Nephron (organoid): ENCODE measurements at regions not wholly inside any gene's neighbourhood (a gene's known extent, or its start where the extent isn't known, plus 50 kb on each side); places are given as distances from the start of the nearest gene placed in this dataset.
"Not testable (repeated sequence)": the region's sequence is repeated elsewhere in the genome, so short reads cannot be mapped to it uniquely, and the experiment has no call there.

ENCODE experiments used
- H3K27ac Mint-ChIP-seq, 3 experiments: 2 replicates each; pipeline ENCODE4 v1.8.0; 2020; ENCODE audit warnings: mixed read lengths in 3 of 3, mild to moderate bottlenecking in 2 of 3, moderate library complexity in 1 of 3
- H3K27me3 Mint-ChIP-seq: 2 replicates; pipeline ENCODE4 v1.8.0; 2021; ENCODE audit warnings: low read depth, mild to moderate bottlenecking, moderate library complexity, mixed read lengths
- H3K36me3 Mint-ChIP-seq: 2 replicates; pipeline ENCODE4 v1.8.0; 2020; ENCODE audit warnings: low read depth, mixed read lengths
- H3K4me1 Mint-ChIP-seq: 2 replicates; pipeline ENCODE4 v1.8.0; 2020; ENCODE audit warnings: mixed read lengths
- H3K4me3 Mint-ChIP-seq, 3 experiments: 2 replicates each; pipeline ENCODE4 v1.8.0; 2020; ENCODE audit warnings: mild to moderate bottlenecking in 3 of 3, mixed read lengths in 3 of 3, moderate library complexity in 2 of 3
- H3K9me3 Mint-ChIP-seq: 2 replicates; pipeline ENCODE4 v1.8.0; 2020; ENCODE audit warnings: mixed read lengths
- TF ChIP-seq, protein P1 (sequence below), 3 experiments: fragments of 200-600 bp; sonication (generic); IDR thresholded peaks; one replicate each; pipeline ENCODE4 v1.5.0; 2021; ENCODE audit warnings: antibody characterized with exemption in 3 of 3; ENCODE audit not compliant: unreplicated experiment in 3 of 3

DNA sequence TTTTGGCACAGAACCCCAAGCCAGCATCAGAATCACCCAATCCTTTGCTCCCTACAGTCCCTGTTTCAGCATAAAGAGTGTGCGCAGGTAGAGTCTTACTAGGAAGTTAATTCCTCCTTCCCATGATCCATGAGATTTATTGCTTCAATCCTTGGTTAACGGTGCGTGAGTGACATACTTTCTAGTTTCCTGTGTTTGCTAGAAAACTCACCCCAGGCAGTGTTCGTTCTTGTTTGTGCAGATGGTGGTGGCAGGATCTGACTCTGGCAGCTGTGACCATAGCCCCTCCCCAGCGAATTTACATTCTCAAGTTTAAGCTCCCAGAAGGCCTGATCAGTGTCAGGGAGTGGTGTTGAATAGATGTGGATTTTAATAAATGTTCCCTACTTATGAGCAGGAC is 106.7 kb upstream of the CCT8L2 start:
- Mint-ChIP-seq H3K36me3 (peaks cover 4% of the 10 kb centered on the region), H3K4me1 (no peaks in the 10 kb centered on the region), H3K27me3 (no peaks in the 10 kb centered on the region), H3K9me3 (peaks cover 64% of the 10 kb centered on the region), H3K27ac (no peak overlapping the region), H3K4me3 (no peak overlapping the region)
- TF ChIP-seq, protein P1, sequence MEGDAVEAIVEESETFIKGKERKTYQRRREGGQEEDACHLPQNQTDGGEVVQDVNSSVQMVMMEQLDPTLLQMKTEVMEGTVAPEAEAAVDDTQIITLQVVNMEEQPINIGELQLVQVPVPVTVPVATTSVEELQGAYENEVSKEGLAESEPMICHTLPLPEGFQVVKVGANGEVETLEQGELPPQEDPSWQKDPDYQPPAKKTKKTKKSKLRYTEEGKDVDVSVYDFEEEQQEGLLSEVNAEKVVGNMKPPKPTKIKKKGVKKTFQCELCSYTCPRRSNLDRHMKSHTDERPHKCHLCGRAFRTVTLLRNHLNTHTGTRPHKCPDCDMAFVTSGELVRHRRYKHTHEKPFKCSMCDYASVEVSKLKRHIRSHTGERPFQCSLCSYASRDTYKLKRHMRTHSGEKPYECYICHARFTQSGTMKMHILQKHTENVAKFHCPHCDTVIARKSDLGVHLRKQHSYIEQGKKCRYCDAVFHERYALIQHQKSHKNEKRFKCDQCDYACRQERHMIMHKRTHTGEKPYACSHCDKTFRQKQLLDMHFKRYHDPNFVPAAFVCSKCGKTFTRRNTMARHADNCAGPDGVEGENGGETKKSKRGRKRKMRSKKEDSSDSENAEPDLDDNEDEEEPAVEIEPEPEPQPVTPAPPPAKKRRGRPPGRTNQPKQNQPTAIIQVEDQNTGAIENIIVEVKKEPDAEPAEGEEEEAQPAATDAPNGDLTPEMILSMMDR (IDR thresholded peaks at IDR 0.05; ENCODE audit: unreplicated experiment in 3 of 3), result no peak

DNA sequence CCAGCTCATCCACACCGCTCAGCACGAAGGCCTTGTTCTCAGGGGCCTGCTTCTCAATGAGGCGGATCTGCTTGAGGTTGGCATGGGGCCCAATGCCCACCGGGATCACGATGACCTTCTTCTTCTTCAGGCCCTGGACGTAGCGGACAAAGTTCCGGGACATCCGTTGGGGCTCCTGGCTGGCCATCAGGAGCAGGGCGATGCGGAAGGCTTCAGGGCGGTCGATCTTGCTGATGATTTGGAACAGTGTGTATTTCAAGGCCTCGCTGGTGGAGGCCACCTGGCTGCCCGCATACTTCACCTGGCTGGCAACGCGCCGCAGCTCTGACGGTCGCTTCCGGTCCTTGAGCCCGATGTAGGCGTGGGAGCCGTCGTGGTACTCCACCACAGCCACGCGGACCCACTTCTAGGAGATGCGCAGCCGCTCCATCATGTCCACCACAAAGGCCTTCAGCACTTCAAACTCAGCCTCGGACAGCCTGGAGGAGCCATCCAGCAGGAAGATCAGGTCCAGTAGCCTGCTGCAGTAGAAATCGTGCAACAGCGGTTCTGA is 105.0 kb upstream of the CCT8L2 start:
- H3K27ac Mint-ChIP-seq, H3K27me3 Mint-ChIP-seq, H3K4me3 Mint-ChIP-seq, H3K4me1 Mint-ChIP-seq, H3K36me3 Mint-ChIP-seq: not testable (repeated sequence)
- peaks cover 65% of the 10 kb centered on the region for H3K9me3 Mint-ChIP-seq

DNA sequence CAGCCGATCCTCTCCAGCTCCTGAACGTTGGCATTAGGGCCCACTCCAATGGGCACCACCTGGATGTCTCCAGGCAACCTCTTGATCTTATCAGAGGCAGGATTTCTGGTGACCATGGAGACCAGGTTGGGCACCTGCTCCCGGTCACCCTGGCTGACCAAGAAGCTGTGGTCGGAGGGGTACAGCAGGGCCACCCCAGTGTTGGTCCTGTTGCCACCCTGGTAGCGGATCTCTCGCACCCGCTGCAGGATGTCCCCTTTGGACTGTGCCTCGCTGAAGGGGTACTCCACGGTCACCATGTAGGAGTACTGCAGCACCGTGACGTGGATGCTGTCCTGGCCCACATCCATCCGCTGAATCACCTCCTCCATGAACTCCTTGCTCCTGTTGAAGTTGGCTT is 104.3 kb upstream of the CCT8L2 start:
- not testable (repeated sequence) for H3K4me1 Mint-ChIP-seq, H3K27me3 Mint-ChIP-seq, H3K36me3 Mint-ChIP-seq, H3K27ac Mint-ChIP-seq, H3K4me3 Mint-ChIP-seq
- H3K9me3 Mint-ChIP-seq, result peaks cover 65% of the 10 kb centered on the region

DNA sequence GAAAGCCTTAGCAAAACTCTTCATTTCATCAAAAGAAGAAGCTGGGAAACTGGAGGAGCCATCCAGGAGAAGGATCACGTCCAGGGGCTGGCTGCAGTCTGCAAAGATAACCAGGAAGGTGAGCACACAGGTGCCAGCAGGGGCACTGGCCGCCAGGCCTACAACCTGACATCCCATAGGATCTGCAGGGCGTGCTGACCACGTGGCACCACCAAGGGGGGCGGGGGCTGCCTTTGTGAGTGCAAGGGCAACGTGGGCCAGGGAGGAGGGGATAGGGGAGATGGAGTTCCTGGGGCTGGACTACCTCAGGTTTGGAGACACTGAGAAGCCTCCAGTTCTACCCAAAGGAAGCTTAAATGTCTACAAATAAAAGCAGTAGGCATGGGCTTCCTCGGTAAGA is 102.7 kb upstream of the CCT8L2 start:
- Mint-ChIP-seq H3K9me3 (peaks cover 65% of the 10 kb centered on the region), H3K4me3 (no peak overlapping the region), H3K4me1 (no peaks in the 10 kb centered on the region), H3K27me3 (no peaks in the 10 kb centered on the region), H3K27ac (no peak overlapping the region), H3K36me3 (peaks cover 4% of the 10 kb centered on the region)
- TF ChIP-seq, protein P1 (IDR thresholded peaks at IDR 0.05; ENCODE audit: unreplicated experiment in 3 of 3), result no peak

DNA sequence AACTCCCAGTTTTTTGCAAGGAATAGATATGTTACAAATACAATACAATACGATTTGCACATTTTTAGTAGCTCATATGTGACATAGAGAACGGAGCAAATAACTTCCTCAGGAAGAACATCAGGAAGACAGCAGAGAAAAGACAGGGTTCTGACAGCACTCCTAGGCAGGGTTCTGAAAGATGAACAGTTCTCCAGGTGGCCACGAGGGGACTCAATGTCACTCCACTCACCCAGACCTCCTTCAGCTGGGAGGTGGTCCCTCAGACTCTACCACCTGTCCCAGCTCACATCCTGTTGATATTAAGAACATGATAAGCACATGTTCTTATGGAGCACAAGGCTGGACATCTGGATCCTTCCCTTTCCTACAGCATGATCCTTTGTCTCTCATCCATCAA is 101.1 kb upstream of the CCT8L2 start:
- H3K4me1 Mint-ChIP-seq, H3K36me3 Mint-ChIP-seq, H3K27me3 Mint-ChIP-seq, H3K27ac Mint-ChIP-seq, H3K4me3 Mint-ChIP-seq: not testable (repeated sequence)
- peaks cover 57% of the 10 kb centered on the region for H3K9me3 Mint-ChIP-seq

DNA sequence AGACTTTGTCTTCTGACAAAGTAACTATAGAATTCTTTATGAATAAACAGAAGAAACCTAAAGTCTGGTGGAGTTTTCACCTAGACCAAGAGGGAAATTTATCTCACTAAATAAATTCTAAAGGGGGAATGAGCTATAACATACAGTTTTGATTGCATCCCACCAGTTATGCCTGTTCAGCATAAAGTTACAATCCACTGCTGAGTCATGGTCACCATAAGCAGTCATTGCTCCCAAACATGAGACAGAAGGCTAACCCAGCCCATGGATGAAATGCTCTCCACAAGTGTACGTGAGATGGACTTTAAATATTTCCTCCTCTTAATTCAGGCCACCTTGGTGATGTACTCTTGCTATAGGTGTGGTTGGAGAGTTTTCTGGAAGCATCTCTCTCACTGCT is 96.7 kb upstream of the CCT8L2 start:
- H3K4me1 Mint-ChIP-seq, H3K36me3 Mint-ChIP-seq, H3K4me3 Mint-ChIP-seq, H3K27me3 Mint-ChIP-seq, H3K27ac Mint-ChIP-seq: not testable (repeated sequence)
- peaks cover 54% of the 10 kb centered on the region for H3K9me3 Mint-ChIP-seq

DNA sequence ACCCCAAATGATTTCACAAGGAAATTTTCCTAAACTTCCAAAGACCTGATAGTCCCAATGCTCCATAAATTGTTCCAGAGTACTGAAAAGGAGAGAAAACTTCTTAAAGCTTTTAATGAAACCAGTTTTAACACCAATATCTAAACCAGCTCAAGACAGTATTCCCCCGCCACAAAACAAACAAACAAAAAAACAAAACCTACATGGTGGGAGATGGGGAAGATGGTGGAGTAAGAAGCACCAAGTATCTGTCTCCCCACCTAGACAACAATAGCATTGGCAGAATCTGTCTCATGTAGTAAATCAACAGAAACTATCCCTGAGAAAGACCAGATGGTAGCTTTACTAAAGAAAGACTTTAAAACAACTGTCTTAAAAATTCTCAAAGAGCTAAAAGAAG is 88.7 kb upstream of the CCT8L2 start:
- H3K27me3 Mint-ChIP-seq, H3K4me1 Mint-ChIP-seq, H3K4me3 Mint-ChIP-seq, H3K36me3 Mint-ChIP-seq, H3K27ac Mint-ChIP-seq: not testable (repeated sequence)
- H3K9me3 Mint-ChIP-seq, result peaks cover 32% of the 10 kb centered on the region

DNA sequence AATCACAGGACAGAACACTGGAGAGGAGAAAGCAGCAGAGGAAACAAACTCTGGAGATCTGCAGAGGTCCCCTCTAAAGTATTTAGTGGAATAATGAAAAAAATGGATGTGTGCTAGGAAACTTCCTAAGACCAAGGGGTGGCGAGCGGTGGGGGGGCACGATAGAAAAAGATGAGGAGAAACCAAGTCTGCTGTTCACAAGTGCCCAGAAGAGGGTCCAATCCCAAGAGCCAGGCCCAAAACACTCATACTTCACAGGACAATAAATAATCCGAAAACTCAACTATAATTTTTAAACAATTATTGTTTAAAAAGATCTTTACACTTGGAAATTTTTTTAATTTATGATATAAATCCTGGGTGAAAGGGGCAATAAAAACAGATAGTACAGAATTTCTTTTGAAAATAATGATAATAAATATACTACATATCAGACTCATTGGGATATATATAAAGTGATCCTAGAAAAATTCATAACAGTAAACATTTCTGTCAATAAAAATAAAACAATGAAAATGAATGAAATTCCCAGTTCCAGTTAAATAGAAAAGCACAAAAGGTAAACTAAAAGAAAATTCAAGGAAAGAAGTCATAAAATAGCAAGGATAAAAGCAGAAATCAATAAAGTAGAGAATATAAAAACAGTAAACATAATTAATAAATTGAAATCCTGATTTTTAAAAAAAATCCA is 87.7 kb upstream of the CCT8L2 start:
- H3K9me3 Mint-ChIP-seq, result peaks cover 26% of the 10 kb centered on the region
- not testable (repeated sequence) for H3K36me3 Mint-ChIP-seq, H3K27me3 Mint-ChIP-seq, H3K4me3 Mint-ChIP-seq, H3K27ac Mint-ChIP-seq, H3K4me1 Mint-ChIP-seq

DNA sequence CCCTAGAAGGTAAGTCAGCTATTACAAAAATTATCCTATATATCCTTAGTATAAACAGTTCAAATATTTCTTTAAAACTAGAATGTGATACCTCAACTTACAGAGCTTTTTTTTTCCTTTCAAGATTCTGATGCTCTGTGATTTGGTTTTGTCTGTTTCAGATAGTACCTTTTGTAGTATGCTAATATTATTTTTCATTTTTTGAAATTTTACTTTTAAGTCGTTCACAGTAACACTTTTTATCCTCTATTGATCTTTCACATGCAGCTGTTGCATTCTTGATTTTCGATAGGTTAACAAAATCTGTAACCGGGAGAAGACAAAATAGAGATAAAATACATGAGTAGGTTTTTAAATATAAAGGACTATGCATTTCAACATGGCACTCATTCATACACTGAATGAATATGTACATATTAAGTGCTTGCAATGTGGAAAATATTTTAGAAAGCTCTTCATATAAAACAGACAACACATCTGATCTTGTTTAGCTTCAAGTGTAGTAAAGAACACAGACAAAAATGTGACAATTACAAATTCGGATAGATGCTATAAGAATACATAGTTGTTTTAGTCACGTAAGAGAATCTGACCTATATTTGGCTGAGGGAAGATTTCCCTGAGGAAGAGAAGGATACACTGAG is 86.7 kb upstream of the CCT8L2 start:
- H3K9me3 Mint-ChIP-seq, result peaks cover 25% of the 10 kb centered on the region
- not testable (repeated sequence) for H3K4me1 Mint-ChIP-seq, H3K36me3 Mint-ChIP-seq, H3K4me3 Mint-ChIP-seq, H3K27me3 Mint-ChIP-seq, H3K27ac Mint-ChIP-seq

DNA sequence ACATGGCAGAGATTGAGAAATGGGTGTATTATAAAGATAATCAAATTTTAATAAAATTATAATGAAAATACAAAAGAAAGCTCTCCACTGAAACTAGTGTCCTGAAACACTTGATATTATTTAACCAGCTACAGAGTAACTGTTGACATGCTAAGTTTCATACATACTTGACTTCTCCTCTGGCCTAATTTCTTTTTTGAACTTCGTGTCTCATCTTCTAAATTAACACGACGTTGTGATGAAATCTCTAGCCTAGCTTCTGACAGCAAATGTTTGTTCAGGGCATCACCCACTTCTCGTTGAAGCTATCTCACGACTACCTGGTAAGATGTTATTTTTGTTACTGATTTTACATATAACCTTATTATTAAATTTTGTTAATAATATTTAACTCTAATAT is 80.8 kb upstream of the CCT8L2 start:
- H3K27ac Mint-ChIP-seq, H3K4me1 Mint-ChIP-seq, H3K27me3 Mint-ChIP-seq, H3K36me3 Mint-ChIP-seq, H3K4me3 Mint-ChIP-seq: not testable (repeated sequence)
- H3K9me3 Mint-ChIP-seq, result peaks cover 21% of the 10 kb centered on the region

DNA sequence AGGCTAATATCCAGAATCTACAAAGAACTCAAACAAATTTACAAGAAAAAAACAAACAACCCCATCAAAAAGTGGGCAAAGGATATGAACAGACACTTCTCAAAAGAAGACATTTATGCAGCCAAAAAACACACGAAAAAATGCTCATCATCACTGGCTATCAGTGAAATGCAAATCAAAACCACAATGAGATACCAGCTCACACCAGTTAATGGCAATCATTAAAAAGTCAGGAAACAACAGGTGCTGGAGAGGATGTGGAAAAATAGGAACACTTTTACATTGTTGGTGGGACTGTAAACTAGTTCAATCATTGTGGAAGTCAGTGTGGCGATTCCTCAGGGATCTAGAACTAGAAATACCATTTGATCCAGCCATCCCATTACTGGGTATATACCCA is 73.0 kb upstream of the CCT8L2 start:
- not testable (repeated sequence) for H3K27me3 Mint-ChIP-seq, H3K4me1 Mint-ChIP-seq, H3K4me3 Mint-ChIP-seq, H3K36me3 Mint-ChIP-seq, H3K27ac Mint-ChIP-seq
- H3K9me3 Mint-ChIP-seq, result peaks cover 39% of the 10 kb centered on the region

DNA sequence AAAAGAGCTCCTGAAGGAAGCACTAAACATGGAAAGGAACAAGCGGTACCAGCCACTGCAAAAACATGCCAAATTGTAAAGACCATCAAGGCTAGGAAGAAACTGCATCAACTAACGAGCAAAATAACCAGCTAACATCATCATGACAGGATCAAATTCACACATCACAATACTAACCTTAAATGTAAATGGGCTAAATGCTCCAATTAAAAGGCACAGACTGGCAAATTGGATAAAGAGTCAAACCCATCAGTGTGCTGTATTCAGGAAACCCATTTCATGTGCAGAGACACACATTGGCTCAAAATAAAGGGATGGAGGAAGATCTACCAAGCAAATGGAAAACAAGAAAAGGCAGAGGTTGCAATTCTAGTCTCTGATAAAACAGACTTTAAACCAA is 69.7 kb upstream of the CCT8L2 start:
- H3K4me1 Mint-ChIP-seq, H3K4me3 Mint-ChIP-seq, H3K27me3 Mint-ChIP-seq, H3K36me3 Mint-ChIP-seq, H3K27ac Mint-ChIP-seq: not testable (repeated sequence)
- H3K9me3 Mint-ChIP-seq, result peaks cover 33% of the 10 kb centered on the region

DNA sequence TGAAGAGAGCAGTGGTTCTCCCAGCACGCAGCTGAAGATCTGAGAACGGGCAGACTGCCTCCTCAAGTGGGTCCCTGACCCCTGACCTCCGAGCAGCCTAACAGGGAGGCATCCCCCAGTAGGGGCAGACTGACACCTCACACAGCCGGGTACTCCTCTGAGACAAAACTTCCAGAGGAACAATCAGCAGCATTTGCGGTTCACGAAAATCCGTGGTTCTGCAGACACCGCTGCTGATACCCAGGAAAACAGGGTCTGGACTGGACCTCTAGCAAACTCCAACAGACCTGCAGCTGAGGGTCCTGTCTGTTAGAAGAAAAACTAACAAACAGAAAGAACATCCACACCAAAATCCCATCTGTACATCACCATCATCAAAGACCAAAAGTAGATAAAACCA is 68.4 kb upstream of the CCT8L2 start:
- H3K36me3 Mint-ChIP-seq, H3K4me1 Mint-ChIP-seq, H3K27ac Mint-ChIP-seq, H3K4me3 Mint-ChIP-seq, H3K27me3 Mint-ChIP-seq: not testable (repeated sequence)
- H3K9me3 Mint-ChIP-seq, result peaks cover 31% of the 10 kb centered on the region
